ENCODE measurements at regions not wholly inside any gene's neighbourhood (a gene's known extent, or its start where the extent isn't known, plus 50 kb on each side); places are given as distances from the start of the nearest gene placed in this dataset.
A peak's percentile ranks its signal among the peaks of the same experiment; 100 is the strongest.

DNA sequence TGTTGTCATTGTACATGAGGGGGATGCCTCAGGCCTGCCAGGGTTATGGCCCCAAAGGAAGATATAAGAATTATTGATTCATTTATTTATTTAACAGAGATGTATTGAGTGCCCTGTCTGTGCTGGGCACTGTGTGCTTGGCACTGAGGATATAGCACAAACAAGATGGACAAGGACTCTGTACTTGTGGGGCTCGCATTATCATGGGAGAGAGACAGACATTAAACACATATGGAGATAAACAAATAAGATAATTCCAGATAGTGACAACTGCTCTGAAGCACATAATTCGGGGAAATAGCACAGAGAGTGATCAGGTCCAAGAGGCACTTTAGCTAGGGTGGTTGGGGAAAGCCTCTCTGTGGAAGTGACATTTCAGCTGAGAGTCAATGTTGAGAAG, 119.8 kb upstream of the ARHGAP20 start:
- DNase-seq (ENCODE audit: low spot score in 2 of 2): no peak
- Mint-ChIP-seq H3K9me3 (peaks cover 0 to 19% of the 10 kb centered on the region in 2 donors), H3K36me3 (peaks cover 0 to 16% of the 10 kb centered on the region in 2 donors), H3K27ac (peak overlapping the region; percentile 19 to 82)
- ATAC-seq: no peak

DNA sequence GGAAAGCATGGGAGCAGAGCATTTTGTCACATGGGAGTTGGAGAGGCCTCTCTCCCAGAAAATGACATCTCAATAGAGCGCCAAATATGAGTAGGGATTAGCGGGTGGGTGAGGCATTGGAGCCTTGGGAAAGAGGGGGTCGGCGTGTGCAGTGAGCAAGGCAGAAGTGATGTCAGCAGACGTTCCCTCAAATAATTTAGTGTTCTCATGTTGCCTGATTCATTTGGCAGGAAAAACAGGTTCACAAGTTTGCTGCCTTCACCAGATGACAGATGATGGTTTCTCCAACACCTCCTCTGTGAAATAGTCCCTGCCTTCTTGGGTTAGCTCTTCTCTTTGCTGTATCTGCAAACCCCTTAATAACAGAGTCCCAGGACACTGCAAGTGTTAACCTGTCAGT, 118.5 kb upstream of the ARHGAP20 start:
- peaks cover 0 to 9% of the 10 kb centered on the region in 2 donors for H3K36me3 Mint-ChIP-seq
- H3K9me3 Mint-ChIP-seq: peaks cover 0 to 12% of the 10 kb centered on the region in 2 donors
- DNase-seq (ENCODE audit: low spot score in 2 of 2): no peak
- no peak for ATAC-seq
- no peak overlapping the region for H3K27ac Mint-ChIP-seq

DNA sequence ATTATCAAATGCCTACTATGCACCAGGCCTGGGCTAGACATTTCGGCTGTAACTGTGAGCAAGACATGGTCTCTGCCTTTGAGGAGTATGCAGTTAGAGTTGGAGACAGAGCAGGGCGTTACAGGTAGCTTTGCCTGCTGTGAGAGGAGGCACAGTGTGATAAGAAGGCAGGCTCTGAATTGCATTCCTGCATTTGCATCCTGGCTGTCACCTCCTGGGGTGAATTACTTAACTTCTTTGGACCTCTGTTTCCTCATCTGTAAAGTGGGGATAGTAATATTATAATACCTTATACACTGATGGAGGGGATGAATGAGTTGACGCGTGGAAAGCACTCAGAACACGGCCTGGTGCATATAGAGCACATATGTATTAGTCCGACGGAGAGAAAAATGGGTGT, 118.1 kb upstream of the ARHGAP20 start:
- no peak for ATAC-seq
- Mint-ChIP-seq H3K36me3 (peaks cover 0 to 5% of the 10 kb centered on the region in 2 donors), H3K9me3 (peaks cover 0 to 8% of the 10 kb centered on the region in 2 donors), H3K27ac (peak overlapping the region in 1 of 2 donors; percentile 12)
- no peak for DNase-seq (ENCODE audit: low spot score in 2 of 2)

DNA sequence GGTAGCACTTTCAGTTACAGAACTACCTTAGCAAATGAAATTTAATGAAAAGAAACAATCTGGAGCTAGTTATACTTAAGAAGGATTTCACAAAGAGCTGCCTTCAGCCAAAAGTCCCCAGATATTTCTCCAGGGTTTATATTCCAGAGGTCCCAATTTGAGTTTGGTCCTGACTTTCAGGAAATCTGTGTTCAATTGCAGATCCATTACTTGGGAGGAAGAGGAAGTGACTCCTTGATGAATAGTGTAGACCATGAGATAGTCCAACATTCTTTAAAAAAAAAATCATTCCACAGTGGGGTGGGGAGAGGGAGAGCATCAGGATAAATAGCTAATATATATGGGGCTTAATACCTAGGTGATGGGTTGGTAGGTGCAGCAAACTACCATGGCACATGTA, 117.6 kb upstream of the ARHGAP20 start:
- H3K36me3 Mint-ChIP-seq: peaks cover 0 to under 1% of the 10 kb centered on the region in 2 donors
- H3K9me3 Mint-ChIP-seq: peaks cover 0 to 4% of the 10 kb centered on the region in 2 donors
- ATAC-seq (no peak), DNase-seq (ENCODE audit: low spot score in 2 of 2) (no peak)
- peak overlapping the region in 1 of 2 donors; percentile 24 for H3K27ac Mint-ChIP-seq

DNA sequence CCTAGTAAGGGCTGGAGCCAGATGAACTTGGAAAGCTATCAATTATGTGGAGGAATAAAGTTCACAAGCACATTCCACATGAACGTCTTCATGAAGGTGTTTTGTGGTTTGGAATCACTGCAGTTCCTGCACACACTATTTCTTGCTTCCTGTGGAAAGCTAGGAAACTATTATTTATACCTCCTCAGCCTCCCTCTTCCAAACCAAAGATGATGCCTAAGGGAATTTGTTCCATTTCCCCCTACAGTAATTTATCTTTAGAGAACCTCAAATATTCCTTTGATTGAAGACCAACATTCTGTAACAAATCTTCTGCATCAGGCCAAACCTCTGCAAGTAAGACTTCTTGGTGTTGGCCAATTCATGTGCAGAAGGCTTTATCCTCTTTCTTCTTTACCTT, 115.8 kb upstream of the ARHGAP20 start:
- Mint-ChIP-seq H3K9me3 (peaks cover 0 to 10% of the 10 kb centered on the region in 2 donors), H3K27ac (no peak overlapping the region), H3K36me3 (no peaks in the 10 kb centered on the region)
- no peak for DNase-seq (ENCODE audit: low spot score in 2 of 2)
- ATAC-seq: no peak

DNA sequence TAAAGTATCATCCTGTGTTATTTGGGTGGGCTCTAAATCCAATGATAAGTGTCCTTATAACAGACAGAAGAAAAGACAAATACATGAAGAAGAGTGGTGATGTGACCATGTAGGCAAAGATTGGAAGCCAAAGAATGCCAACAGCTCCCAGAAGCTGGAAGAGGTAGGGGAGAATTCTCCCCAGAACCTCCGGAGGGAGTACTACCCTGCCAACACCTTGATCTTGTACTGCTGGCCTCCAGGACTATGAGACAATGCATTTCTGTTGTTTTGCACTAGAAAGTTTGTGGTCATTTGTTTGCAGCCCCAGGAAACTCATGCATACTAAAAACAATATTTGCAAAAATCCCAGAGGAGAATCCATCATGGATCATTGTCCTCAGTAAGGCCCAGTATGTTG, 115.0 kb upstream of the ARHGAP20 start:
- H3K27ac Mint-ChIP-seq: no peak overlapping the region

DNA sequence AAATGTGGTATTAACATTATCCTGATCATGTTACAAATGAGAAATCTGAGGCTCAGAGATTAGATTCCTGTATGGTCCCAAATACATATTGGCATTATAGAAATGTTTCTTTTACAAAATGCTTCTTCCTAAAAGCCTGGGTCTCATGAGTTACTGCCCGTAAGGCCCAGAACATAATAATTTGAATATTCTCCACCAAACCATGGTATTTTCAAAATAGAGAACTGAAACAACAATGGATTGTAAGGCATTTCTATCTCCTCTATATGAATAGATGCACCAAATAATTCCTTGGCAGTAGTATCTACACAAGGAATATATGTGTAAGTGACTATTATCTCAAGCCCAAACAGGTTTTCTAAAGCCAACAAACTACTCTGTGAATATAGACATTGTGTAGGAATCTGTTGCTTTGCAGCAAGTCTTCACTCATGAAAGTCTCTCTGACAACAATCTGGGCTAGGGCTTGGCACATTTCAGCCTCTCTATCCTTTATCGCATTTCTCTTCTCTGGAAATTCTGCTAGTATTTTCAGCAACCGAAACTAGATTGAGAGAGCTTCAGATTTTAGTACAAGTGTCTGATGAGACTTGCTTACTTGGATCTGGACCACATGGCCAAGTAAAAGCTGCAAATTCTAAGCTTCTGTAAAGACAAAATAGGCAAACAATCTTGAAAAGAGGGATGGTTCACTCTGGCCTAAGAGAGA, 112.8 kb upstream of the ARHGAP20 start:
- Mint-ChIP-seq H3K9me3 (peaks cover 0 to 10% of the 10 kb centered on the region in 2 donors), H3K36me3 (no peaks in the 10 kb centered on the region), H3K27ac (no peak overlapping the region)
- ATAC-seq (no peak), DNase-seq (ENCODE audit: low spot score in 2 of 2) (no peak)

More for the DNA sequence above, 115.0 kb upstream of the ARHGAP20 start:
- H3K9me3 Mint-ChIP-seq: peaks cover 0 to 10% of the 10 kb centered on the region in 2 donors
- DNase-seq (ENCODE audit: low spot score in 2 of 2) (no peak), ATAC-seq (no peak)
- no peaks in the 10 kb centered on the region for H3K36me3 Mint-ChIP-seq

DNA sequence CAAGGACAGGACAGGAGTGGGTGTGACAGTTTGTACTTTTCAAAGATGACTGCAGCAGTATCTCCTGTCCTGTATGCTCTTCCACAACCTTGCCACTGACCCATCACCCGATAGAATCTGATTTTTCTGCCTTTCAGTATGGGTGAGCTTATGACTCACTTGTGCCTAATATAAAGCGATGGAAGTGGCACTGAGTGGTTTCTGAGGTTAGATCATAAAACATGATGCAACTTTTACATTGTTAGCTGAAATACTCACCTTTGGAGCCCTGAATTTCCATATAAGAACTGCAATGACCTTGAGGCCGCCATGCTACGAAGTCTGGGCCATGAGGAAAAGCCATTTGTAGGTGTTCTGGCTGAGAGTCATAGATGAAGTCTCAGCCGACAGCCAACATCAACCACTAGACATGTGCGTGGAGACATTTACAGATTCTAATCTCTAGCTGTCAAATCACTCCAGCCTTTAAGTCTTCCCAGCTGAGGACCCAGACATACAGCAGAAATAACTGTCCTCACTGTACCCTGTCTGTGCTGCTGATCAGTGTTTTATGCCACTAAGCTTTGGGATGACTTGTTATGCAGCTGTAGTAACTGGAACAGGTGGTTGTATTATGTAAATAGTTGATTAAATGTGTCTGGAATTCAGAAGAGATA, 105.9 kb upstream of the ARHGAP20 start:
- peak; percentile 97 to 98 for ATAC-seq
- Mint-ChIP-seq H3K9me3 (peaks cover 3 to 13% of the 10 kb centered on the region in 2 donors), H3K27ac (peak overlapping the region; percentile 53 to 69), H3K36me3 (peaks cover 12 to 17% of the 10 kb centered on the region in 2 donors)
- DNase-seq (ENCODE audit: low spot score in 2 of 2): peak in 1 of 2 donors; percentile 22

DNA sequence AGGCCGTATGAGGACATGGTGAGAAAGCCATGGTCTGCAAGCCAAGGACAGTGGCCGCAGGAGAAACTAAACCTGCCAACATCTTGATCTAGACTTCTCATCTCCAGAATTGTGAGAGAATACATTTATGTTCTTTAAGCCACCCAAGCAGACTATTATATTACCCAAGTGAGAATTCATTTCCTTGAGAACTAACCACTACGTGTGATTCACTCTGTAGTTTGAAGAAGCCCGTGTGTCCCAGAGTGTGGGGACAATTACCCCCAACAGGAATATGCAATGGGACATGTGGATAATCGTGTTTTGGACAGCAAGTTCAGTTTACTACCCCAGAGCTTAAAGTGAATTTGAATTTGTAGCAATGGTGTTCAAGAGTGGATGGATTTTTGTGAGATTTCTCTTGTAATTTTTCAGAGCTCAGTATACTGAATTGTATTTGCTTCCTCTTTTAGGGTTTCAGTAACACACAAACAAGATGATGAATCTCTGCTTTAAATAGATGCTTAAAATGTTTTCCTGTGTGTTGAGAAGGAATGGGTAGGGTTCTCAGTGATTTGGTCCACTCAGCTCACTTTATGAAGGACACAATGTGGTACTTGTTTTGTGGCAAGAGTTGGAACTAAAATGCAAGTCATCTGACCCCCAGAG, 100.0 kb upstream of the ARHGAP20 start:
- ATAC-seq: no peak

DNA sequence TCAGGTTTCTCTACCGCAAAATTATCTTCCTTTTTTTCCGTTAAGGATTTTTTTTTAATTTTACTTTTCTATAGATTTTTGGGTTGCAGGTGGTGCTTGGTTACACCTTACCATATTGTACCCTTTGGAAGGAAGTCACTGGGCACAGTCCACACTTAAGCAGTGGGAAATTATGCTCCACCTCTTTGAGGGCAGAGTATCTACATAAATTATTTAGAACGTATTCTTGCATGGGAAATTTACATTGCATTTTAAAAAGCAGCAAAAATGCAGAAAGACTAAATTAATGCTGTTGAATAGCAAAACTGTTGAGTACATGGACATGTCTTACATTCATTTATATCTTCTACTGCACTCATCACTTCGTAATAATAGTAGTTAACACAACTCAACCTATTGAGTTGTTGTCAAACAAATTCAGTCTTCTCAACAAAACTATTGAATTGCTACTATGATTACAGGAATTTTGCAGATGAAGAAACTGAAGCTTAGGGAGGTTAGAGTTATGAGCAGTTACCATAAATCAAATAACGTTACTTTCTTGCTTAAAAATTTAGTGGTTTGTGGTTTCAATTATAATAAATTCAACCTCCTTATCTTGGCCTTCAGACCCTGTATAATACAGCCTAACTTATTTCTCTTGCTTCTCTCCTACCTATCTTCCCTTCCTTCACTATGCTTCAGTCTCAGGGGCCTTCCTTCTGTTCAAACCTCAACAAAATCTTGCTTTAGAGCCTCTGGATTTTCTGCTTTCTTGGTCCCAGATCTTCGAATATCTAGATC, 97.4 kb upstream of the ARHGAP20 start:
- ATAC-seq (no peak), DNase-seq (ENCODE audit: low spot score in 2 of 2) (no peak)
- no peaks in the 10 kb centered on the region for H3K36me3 Mint-ChIP-seq
- H3K9me3 Mint-ChIP-seq: no peaks in the 10 kb centered on the region
- no peak overlapping the region for H3K27ac Mint-ChIP-seq

More for the DNA sequence above, 100.0 kb upstream of the ARHGAP20 start:
- H3K9me3 Mint-ChIP-seq: peaks cover 3 to 4% of the 10 kb centered on the region in 2 donors
- peaks cover 5 to 7% of the 10 kb centered on the region in 2 donors for H3K36me3 Mint-ChIP-seq
- no peak overlapping the region for H3K27ac Mint-ChIP-seq
- DNase-seq (ENCODE audit: low spot score in 2 of 2): no peak

DNA sequence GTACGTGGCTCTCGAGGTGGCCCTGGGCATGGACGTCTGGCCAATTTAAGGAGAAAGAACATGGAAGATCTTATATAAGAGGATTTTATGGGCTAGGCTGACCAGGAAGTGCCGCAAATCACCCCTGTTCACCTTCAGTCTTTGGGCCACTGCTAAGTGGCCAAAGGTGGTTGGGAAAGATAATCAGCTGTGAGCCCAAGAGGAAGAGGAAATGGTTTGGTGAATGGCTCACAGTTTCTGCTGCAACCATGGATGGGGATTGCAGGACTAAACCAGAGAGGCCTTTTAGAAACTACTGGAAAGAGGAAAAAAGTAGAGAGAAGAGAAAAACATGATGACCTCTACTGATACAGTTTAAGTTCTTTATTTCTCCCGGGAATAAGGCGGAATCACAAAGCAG, 96.0 kb upstream of the ARHGAP20 start:
- Mint-ChIP-seq H3K27ac (no peak overlapping the region), H3K36me3 (no peaks in the 10 kb centered on the region), H3K9me3 (no peaks in the 10 kb centered on the region)
- ATAC-seq (no peak), DNase-seq (ENCODE audit: low spot score in 2 of 2) (no peak)

DNA sequence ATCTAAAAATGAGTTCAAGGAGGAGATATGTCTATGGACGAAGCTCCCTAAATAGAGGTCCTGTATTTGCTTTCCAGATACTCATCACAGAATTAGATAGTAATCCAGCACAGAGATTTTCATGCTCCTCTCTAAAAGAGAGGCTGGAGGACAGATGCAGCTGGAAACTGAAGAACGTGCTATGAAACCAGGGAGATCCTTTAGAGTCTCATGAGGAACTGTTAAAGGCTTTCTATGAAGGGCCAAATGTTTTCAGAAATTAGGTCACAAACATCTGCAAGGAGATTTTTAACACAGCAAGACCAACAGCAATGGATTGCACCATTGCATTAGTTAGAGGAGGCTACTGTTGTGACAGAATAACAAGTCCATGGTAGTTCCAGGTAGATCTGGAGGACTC, 95.6 kb upstream of the ARHGAP20 start:
- DNase-seq (ENCODE audit: low spot score in 2 of 2) (no peak), ATAC-seq (no peak)
- Mint-ChIP-seq H3K9me3 (no peaks in the 10 kb centered on the region), H3K27ac (no peak overlapping the region), H3K36me3 (no peaks in the 10 kb centered on the region)

DNA sequence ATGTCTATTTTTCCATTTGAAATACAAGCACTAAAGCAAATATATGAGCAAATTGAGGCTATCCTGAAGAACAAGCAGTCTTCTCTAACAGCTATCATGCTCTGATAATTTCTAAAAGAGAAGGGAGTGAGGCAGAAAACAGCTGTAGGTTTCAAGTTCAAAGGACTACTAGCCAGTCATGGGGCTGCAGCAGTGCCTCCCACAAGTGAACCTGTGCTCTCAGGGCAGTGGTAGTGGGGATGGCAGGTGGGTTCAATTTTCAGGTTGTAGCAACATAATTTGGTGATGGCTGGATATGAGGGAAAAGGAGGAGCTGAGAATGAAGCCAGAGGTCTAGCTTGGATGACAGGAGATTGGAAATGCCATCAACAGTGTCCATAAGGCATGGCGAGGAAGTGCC, 93.5 kb upstream of the ARHGAP20 start:
- no peak overlapping the region for H3K27ac Mint-ChIP-seq
- ATAC-seq (no peak), DNase-seq (ENCODE audit: low spot score in 2 of 2) (no peak)
- no peaks in the 10 kb centered on the region for H3K36me3 Mint-ChIP-seq
- H3K9me3 Mint-ChIP-seq: no peaks in the 10 kb centered on the region

DNA sequence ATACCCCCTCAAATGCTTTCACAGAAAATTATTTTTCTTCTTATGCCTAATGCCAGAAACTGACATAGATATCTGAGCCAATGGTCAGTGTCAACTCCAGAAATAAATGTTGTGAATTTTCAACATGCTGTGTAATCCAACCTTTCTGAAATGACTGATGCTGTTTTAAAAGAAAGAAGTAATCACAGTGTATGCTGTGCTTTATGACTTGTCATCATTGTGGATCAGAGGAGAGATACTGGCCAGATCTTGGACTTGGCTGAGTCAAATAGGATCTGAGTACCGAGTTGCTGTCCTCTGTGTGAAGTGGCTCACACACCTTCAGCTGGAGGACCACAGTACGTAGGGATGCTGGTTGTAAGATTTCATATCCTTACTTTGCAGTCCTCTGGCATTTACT, 89.9 kb upstream of the ARHGAP20 start:
- no peak overlapping the region for H3K27ac Mint-ChIP-seq
- no peaks in the 10 kb centered on the region for H3K36me3 Mint-ChIP-seq
- ATAC-seq (peak in 1 of 2 donors; percentile 16), DNase-seq (ENCODE audit: low spot score in 2 of 2) (no peak)
- peaks cover 4% of the 10 kb centered on the region in 2 donors for H3K9me3 Mint-ChIP-seq

DNA sequence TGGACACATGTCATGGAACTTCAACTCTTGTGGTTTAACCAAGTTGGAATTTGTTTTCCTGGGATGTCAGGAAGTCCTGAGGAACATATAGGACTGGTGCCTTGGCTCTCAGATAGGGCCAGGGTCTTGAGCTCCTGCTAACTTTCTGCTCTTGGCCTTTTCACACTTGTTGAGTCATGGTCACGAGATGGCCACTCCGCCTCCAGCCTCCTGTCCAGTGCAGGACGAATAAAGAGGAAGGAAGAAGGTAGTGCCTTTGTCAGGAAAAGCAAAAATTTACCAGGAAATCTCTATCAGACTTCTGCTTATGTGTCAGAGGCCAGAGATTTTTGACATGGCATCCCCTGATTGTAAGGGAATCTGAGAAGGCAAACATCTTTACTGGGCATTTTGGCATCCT, 89.1 kb upstream of the ARHGAP20 start:
- no peak for DNase-seq (ENCODE audit: low spot score in 2 of 2)
- H3K27ac Mint-ChIP-seq: no peak overlapping the region
- no peak for ATAC-seq
- no peaks in the 10 kb centered on the region for H3K36me3 Mint-ChIP-seq
- H3K9me3 Mint-ChIP-seq: peaks cover 4% of the 10 kb centered on the region in 2 donors

DNA sequence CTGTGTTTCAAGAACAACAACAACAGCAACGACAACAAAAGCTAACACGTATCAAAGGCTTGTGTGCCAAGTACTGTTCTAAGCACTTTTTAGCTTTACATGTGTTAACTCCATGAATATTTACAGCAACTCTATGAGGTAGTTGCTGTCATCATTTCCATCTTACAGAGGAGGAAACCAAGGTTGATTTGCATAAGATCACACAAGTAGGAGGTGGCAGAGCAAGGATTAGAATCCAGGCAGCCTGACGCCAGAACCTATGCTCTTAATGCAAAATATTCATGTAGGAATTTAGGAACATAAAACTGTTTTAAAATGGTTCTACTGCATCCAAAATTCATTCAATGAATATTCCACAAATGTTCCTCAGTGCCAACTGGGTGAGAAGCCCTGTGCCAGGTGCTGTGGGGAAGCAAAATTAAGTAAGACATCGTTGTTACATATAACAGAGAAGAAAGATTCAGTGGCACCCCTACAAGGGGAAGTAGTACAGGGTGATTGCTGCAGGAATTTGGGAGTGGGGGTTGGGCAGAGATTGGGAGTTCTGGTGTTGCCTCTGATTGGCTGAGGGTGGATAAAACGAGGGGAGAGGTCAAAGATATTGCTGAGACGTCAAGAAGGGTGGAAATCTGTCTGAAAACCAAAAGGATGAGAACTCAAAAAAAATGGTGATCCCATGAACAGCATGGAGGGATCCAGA, 86.1 kb upstream of the ARHGAP20 start:
- H3K36me3 Mint-ChIP-seq: no peaks in the 10 kb centered on the region

More for the DNA sequence above, 86.1 kb upstream of the ARHGAP20 start:
- DNase-seq (ENCODE audit: low spot score in 2 of 2): no peak
- Mint-ChIP-seq H3K27ac (no peak overlapping the region), H3K9me3 (peaks cover 4% of the 10 kb centered on the region in 2 donors)
- no peak for ATAC-seq
